DMS 273 treated with DMSO at 0.1 percent for 48 hours (cell line): ENCODE measurements at regions not wholly inside any gene's neighbourhood (a gene's known extent, or its start where the extent isn't known, plus 50 kb on each side); places are given as distances from the start of the nearest gene placed in this dataset.

Source experiments
- DNase-seq: peaks from one replicate; lab custom pipeline; 2025; lab: John Stamatoyannopoulos, UW

DNA sequence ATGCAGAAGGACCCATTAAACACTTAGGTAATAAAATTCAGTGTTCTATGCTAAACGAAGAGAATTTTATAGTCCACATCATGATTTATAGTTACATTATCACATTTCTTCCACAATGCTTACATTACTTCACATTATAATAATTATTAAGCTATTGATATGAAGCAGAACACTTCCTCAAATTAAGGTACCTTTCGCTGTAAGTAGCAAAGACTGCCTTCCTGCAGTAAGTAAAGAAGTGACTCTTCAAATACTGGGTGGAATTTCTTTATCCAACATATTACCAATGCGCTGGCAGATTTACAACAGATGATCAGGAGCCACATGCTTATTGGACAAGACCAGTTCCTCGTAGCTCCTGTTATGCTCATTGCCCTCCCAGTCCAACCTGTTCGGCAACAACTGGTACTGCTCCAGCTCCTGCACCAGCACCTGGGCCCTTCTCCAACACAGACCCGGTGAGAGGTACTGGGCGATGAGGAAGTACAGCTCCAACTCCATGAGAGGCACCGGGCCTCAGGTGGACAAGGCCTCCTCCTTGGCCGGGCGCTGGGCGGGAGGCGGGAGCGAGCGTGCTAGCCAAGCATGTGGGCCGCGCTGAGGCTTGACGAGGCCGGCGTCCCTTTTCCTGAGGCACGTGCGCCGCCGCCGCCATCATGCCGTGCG, 210.7 kb upstream of the ATP2B1 start:
- DNase-seq = no peak

DNA sequence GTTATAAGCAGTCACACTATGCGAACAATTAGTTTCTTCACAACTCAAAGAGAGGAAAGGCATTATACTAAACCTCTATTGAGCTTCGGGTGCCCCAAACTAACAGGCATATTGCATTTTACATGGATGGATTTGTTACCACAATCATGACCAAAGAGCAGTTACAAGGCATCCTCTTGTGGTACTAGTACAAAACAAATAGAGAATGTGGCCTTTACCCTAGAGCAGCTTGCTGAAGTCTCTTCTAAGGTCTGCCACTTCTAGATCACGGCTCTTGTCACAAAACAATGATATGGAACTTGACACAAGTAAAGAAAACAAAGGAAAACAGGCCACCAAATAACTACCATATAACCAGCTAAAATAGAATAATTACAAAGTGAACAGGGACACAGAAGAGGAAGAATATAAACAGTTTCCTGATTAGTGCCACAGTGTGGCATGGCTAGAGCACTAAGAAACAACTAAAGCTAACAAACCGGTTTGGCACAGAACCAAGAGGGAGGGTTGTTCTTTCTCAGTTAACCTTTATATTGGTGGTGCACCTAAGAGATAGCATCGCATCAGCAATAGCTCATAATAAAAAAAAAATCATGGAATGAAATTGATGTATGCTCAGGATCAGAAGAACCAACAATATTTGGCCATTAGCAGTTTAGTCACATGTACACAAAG, 209.7 kb upstream of the ATP2B1 start:
- DNase-seq = no peak

GRCh38 chr12:89909753-89910152, 201.1 kb upstream of the ATP2B1 start:
- DNase-seq = no peak

- DNase-seq = no peak
Measured at GRCh38 chr12:89907659-89908058, 199.0 kb upstream of the ATP2B1 start.

GRCh38 chr12:89906824-89907223, 198.2 kb upstream of the ATP2B1 start:
- DNase-seq = no peak

DNA sequence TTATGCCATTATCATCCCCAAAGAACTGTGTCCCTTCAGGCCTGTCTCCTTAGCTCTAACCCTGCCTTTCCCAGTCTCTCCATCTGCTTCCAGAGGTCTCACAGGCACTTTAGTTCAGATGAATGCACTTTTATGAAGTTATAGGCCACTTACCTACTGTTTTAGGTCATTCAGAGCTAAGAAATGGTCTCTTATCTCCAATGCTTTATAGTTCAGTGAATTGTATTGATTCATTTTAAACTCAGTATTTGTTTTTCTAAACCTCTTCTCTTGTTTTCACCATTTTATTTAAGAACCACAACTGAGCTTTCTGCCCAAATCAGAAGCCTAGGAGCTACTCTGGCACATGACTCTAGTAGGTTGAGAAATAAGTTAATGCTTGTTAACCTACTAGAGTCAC, 197.5 kb upstream of the ATP2B1 start:
- no peak for DNase-seq

GRCh38 chr12:89901906-89902642, 193.4 kb upstream of the ATP2B1 start:
- no peak for DNase-seq

DNA sequence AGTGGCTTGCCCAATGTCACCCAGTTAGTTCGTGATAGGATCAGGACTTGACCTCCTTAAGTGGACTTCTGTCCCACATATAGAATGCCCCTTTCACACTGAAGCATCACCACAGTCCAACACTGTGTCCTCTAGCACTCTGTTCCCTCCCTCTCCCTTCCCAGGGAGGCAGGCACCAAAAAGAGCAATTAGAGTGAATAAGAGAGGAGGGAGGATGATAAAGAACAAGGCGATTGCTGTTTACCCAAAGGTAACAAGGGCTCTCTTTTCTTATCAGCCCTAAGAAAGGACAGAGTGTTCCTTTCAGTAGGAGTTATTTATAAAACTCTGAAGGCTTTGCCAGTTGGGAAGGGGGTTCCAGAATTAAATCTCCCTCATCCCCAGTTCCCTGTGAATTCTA, 192.7 kb upstream of the ATP2B1 start:
- no peak for DNase-seq

GRCh38 chr12:89899651-89900050, 191.0 kb upstream of the ATP2B1 start:
- no peak for DNase-seq

DNA sequence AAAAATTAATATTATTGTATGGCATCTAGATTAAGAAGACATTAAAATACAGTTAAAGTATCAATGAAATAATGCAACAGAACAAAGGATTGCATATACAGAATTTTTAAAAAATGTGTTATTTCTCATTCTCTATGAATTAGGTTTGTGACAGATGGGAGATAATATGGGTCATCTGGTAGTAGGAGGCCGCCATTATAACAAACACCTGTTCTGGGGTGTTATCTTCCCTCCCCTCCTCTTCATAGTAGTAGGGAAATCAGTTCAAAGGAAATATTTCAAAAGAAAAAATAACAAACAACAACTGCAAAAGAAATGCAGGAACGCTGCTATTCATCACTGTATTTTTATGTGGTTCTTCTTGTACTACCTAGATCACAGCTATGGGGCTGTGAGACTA, 187.0 kb upstream of the ATP2B1 start:
- no peak for DNase-seq

DNA sequence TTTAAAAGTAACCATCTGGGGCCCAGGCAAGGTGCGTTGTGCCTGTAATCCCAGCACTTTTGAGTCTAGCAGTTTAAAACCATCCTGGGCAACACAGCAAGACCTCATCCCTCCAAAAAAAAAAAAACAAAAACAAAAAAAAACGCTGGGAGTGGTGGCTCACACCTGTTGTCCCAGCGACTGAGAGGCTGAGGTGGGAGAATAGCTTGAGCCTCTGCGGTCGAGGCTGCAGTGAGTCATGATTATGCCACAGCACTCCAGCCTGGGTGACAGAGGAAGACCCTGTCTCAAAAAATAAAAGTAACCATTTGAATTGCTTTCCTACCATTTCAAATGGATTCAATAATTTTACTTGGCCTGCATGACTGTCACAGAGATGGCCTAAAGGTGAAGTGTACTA, 186.5 kb upstream of the ATP2B1 start:
- no peak for DNase-seq

GRCh38 chr12:89893972-89894706, 185.5 kb upstream of the ATP2B1 start:
- no peak for DNase-seq

GRCh38 chr12:89892436-89892835, 183.8 kb upstream of the ATP2B1 start:
- no peak for DNase-seq

GRCh38 chr12:89891933-89892332, 183.3 kb upstream of the ATP2B1 start:
- DNase-seq = no peak

DNA sequence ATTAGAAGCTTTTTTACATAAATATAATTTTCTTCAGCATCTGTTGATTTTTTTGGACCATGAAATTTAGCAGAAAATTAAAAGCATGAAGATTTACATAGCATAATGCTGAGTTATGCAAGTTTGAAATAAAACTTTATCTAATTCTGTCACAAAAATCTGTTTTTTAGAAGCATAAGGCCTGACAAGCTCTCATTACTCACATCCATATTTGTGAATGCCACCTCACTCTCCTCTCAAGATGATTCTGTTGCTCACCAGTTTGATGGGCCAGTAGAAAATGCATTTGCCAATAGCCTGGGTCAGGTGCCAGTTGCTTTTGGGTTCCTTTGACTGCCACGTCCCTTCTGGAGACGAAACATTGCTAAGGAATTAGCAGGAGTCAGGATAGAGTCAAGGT, 181.5 kb upstream of the ATP2B1 start:
- no peak for DNase-seq

- no peak for DNase-seq
Measured at GRCh38 chr12:89889062-89889461, 180.4 kb upstream of the ATP2B1 start.

DNA sequence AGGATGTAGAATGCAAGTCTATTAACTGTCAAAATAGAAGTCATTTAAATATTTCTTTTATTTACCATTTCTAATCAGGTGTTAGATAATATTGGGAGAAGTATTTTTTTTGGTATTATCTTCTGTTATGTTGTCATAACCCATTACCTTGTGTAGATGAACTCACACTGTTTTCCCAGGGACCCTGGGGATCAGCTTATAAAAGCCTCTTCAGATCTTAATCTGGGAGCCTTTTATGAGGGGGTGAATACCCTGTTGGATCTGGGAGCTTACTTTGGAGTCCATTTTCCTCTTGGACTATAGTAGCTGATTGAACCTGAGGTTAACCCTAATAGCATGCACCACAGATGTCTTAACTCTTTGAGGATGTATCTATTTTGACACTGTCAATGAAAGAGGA, 176.3 kb upstream of the ATP2B1 start:
- no peak for DNase-seq

DNA sequence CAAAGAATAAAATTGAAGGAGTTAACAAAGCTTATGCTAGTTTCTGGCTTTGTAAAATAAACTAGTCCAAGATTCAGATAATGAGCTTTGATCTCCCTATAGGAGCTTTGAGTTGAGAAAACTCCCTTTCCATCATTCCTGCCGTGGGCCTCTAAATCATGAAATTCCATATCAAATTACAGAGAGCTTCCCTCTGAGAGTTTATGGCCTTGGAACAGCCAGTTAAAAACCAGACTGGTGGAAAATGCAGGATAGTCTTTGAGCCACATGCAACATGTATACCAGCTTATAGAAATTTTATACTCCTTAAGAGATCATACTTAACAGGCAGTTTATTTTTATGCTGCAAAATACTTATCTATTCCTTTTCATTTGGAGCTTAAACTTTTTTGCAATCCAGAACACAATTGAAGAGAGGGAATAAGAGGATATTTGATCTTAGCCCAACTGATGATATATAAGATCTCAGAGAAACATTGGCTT, 175.8 kb upstream of the ATP2B1 start:
- no peak for DNase-seq

DNA sequence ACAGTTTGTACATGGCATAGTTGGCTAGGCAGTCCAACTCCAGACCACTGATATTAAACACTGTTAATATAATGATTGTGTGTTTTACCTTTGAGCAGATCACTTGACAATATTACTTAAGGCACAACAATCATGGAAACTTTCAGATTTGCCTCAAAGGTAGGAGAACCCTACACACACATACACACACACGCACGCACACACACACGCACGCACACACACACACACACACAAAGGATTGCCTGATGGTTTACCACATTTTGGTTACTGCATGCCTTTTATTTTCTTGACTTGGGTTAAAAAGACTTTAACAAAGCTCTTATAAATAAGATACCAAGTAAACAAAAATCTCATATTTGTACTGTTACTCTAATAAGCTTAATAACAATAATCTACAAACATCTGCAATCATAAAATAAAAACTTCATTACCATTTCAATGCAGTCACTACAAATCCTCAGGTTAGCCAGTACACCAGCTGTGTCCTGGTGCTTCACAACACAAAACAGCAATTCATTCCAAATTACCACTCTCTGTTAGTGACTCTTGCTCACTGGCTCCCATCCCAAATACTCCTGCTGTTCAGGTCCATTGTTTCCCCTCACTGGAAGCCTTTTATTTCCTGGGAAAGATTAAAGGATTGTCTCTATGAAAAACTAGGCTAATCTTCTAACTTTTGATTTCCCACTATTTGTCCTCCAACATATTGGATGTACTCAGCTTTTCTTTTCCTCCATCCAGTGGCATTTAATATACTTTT, 175.2 kb upstream of the ATP2B1 start:
- peak; percentile 31 for DNase-seq

DNA sequence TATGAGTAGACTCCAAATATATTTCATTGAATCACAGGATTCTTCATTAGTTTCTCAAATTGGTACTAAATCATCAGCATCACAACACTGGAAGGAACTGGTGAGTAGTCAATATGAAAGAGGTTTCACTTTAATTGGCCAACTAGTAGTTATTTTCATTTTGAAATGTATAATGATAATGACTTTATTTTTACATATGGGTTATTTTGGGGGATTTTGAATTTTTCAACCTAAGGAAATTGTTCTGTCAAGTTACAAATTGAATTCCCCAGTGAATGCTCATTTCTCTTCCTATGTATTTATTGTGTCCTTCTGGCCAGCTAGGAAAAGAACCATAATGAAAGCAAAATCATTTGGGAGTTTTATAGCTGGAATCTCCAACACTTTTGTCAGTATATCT, 174.2 kb upstream of the ATP2B1 start:
- no peak for DNase-seq

GRCh38 chr12:89882050-89882449, 173.4 kb upstream of the ATP2B1 start:
- DNase-seq = no peak
